Osteoblast (primary cell): ENCODE measurements at regions not wholly inside any gene's neighbourhood (a gene's known extent, or its start where the extent isn't known, plus 50 kb on each side); places are given as distances from the start of the nearest gene placed in this dataset.

Experiments used
- DNase-seq: peaks from one replicate; pipeline ENCODE4 v3.0.0; 2011; ENCODE audit warnings: low spot score, mixed read lengths; ENCODE audit not compliant: insufficient read length; ENCODE audit errors: missing footprints
- H2AFZ ChIP-seq: 2 replicates; pipeline ENCODE4 v1.6.0; 2011; ENCODE audit warnings: mild to moderate bottlenecking, low read length
- H3K27ac ChIP-seq: 2 replicates; pipeline ENCODE4 v1.5.1; 2011; ENCODE audit warnings: mild to moderate bottlenecking, low read depth, low read length, moderate library complexity
- H3K27me3 ChIP-seq: 2 replicates; pipeline ENCODE4 v1.6.0; 2012; ENCODE audit warnings: mild to moderate bottlenecking, control low read depth, inconsistent platforms, low read length, moderate library complexity; ENCODE audit not compliant: insufficient read depth
- H3K36me3 ChIP-seq: 2 replicates; pipeline ENCODE4 v1.5.1; 2011; ENCODE audit warnings: mild to moderate bottlenecking, low read length, control low read depth, moderate library complexity; ENCODE audit not compliant: insufficient read depth
- H3K4me1 ChIP-seq: 2 replicates; pipeline ENCODE4 v1.5.1; 2011; ENCODE audit warnings: mild to moderate bottlenecking, low read length, control low read depth, moderate library complexity; ENCODE audit not compliant: insufficient read depth
- H3K4me2 ChIP-seq: 2 replicates; pipeline ENCODE4 v1.6.0; 2011; ENCODE audit warnings: mild to moderate bottlenecking, low read length; ENCODE audit not compliant: insufficient read depth
- H3K4me3 ChIP-seq: fragments of 200-600 bp; sonication (generic); 3 replicates; pipeline ENCODE4 v1.5.1; 2012; ENCODE audit warnings: mild to moderate bottlenecking, low read length, inconsistent platforms; ENCODE audit not compliant: insufficient read depth
- H3K79me2 ChIP-seq: 2 replicates; pipeline ENCODE4 v1.6.0; 2012; ENCODE audit warnings: mild to moderate bottlenecking, low read length, control low read depth, inconsistent platforms; ENCODE audit not compliant: insufficient read depth
- H3K9me3 ChIP-seq: 2 replicates; pipeline ENCODE4 v1.5.1; 2011; ENCODE audit warnings: low read depth, low read length, control low read depth
- H4K20me1 ChIP-seq: 2 replicates; pipeline ENCODE4 v1.6.0; 2012; ENCODE audit warnings: mild to moderate bottlenecking, low read length, control low read depth; ENCODE audit not compliant: insufficient read depth
- TF ChIP-seq, protein P1 (sequence below): IDR thresholded peaks from 2 replicates; pipeline ENCODE4 v1.5.1; 2011; ENCODE audit warnings: mild to moderate bottlenecking, low read depth, low read length, moderate library complexity; ENCODE audit errors: extremely low read depth

DNA sequence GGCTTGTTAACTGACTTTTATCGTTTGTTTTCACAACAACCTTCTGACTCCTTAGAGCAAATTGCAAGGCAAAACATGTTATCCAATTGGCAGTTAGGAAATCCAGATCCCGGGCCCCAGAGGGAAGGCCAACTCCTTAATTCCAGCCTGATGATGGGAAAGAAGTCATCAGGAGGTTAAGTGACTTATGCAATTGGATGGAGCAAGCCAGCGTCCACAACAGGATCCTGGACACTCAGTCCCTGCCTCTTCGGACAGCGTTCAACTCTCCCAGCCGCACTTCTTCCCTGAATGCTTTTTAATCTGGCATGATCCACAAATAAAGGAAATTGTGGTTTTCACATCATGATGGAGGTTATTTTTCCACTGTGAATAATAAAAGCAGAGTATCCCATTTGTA is 310.1 kb downstream of the RAB28 start:
- no peak for DNase-seq
- Histone ChIP-seq H3K9me3 (no peaks in the 10 kb centered on the region), H4K20me1 (no peaks in the 10 kb centered on the region), H3K4me1 (no peaks in the 10 kb centered on the region), H3K27ac (no peak overlapping the region), H3K79me2 (no peaks in the 10 kb centered on the region), H2AFZ (no peak overlapping the region), H3K4me2 (no peak overlapping the region), H3K36me3 (no peaks in the 10 kb centered on the region), H3K4me3 (no peak overlapping the region), H3K27me3 (no peaks in the 10 kb centered on the region)
- TF ChIP-seq, protein P1, sequence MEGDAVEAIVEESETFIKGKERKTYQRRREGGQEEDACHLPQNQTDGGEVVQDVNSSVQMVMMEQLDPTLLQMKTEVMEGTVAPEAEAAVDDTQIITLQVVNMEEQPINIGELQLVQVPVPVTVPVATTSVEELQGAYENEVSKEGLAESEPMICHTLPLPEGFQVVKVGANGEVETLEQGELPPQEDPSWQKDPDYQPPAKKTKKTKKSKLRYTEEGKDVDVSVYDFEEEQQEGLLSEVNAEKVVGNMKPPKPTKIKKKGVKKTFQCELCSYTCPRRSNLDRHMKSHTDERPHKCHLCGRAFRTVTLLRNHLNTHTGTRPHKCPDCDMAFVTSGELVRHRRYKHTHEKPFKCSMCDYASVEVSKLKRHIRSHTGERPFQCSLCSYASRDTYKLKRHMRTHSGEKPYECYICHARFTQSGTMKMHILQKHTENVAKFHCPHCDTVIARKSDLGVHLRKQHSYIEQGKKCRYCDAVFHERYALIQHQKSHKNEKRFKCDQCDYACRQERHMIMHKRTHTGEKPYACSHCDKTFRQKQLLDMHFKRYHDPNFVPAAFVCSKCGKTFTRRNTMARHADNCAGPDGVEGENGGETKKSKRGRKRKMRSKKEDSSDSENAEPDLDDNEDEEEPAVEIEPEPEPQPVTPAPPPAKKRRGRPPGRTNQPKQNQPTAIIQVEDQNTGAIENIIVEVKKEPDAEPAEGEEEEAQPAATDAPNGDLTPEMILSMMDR, result no peak

DNA sequence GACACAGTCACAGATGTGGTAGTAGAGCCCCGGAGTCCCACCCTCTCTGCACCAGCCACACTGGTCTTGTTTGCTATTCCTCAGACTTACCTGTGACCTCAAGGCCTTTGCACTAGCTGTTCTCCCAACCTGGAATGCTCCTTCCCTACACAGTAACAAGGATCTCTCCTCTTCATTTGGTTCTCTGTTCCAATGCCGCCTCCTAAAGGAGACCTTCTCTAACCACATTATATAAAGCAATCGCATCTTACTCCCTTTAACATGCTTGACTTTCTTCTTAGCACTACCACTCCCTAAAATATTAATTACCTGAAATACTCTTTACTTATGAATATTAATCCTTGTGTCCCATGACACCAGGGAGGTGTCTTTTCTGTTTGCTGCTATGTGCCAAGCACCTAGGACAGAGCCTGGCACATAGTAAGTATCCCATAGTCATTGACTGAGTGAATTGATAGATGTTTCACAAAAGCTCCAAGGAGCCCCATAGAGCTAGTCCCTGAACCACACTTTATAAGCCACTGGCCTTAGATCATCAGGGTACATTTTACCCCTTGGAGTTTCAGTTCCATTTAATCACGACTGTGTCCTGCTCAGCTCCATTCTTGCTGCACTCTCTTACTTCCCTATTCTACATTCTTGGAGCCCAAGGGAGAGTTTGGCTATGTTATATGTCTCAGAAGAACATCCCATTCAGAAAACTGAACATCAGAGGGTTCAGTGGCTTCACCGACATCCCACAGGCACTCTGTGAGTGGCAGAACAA is 312.7 kb downstream of the RAB28 start:
- TF ChIP-seq, protein P1, result no peak
- Histone ChIP-seq H4K20me1 (no peaks in the 10 kb centered on the region), H3K27me3 (no peaks in the 10 kb centered on the region), H3K4me2 (no peak overlapping the region), H3K9me3 (no peaks in the 10 kb centered on the region), H2AFZ (no peak overlapping the region), H3K27ac (no peak overlapping the region), H3K36me3 (no peaks in the 10 kb centered on the region), H3K4me1 (no peaks in the 10 kb centered on the region), H3K79me2 (no peaks in the 10 kb centered on the region), H3K4me3 (no peak overlapping the region)
- DNase-seq, result no peak

DNA sequence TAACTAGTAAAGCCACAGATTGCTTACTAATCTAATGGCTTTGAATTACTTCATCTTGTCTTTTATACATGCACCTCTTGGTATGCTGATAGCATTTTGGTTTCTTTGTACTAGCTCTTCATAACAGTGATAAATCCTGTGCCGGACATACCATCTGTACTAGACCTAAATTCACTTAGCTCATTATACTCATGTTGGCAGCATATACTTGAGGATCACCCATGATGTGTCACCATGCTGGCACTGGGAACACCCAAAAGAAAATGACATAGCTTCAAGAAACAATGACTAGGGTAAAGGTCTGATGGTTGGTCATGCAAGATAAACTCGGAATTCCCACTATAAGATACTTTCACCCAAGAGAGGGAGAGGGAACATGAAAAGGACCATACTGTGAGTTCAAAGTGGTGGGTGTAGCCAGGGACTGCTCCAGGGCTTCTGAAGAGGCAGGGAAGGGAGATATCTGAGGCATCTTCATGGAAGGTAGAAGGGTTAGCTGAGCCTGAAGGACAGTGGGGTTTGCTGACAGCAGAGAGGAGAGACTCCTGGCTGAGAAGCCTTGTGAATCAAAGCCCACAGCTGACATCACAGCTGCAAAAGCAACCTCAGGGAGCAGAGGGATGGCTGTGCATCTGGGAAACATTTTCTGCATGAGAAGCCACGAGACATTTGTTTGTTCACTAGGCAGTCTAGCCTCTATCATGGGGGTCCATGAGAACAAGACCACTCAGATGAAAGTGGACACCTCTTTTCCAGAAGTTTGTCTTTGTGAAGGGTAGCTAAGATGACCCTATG is 314.2 kb downstream of the RAB28 start:
- H3K4me2 ChIP-seq, result no peak overlapping the region
- DNase-seq, result no peak
- TF ChIP-seq, protein P1, result no peak
- H3K27me3 ChIP-seq, result peaks cover 3% of the 10 kb centered on the region
- H3K4me3 ChIP-seq, result no peak overlapping the region
- H3K27ac ChIP-seq, result no peak overlapping the region
- no peaks in the 10 kb centered on the region for H3K79me2 ChIP-seq
- H2AFZ ChIP-seq, result no peak overlapping the region
- H3K9me3 ChIP-seq, result no peaks in the 10 kb centered on the region
- no peaks in the 10 kb centered on the region for H3K4me1 ChIP-seq
- no peaks in the 10 kb centered on the region for H3K36me3 ChIP-seq
- no peaks in the 10 kb centered on the region for H4K20me1 ChIP-seq

DNA sequence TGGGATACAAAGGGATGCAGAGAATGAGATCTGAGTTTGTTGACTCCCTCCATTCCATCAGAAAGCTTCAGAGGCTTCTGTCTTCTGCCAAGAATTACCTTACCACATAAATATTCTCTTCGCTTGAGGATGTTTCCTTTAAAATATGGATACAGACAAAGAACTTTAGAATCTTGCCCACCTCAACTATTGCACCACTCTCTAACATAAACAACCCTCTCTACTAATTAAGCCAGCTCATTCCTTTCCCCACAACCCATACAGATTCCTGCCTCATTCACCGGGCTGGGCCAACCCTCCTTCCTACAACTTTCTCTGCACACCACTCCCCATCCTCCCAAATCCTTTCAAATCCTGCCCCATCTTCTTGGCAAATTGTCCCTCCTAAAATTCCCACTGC is 315.8 kb downstream of the RAB28 start:
- no peak for DNase-seq
- Histone ChIP-seq H3K9me3 (no peaks in the 10 kb centered on the region), H4K20me1 (no peaks in the 10 kb centered on the region), H3K4me1 (no peaks in the 10 kb centered on the region), H2AFZ (no peak overlapping the region), H3K79me2 (no peaks in the 10 kb centered on the region), H3K27ac (no peak overlapping the region), H3K27me3 (peaks cover 9% of the 10 kb centered on the region), H3K4me3 (no peak overlapping the region), H3K36me3 (no peaks in the 10 kb centered on the region), H3K4me2 (no peak overlapping the region)
- TF ChIP-seq, protein P1, result no peak
